ENCODE measurements at regions not wholly inside any gene's neighbourhood (a gene's known extent, or its start where the extent isn't known, plus 50 kb on each side); places are given as distances from the start of the nearest gene placed in this dataset.

GRCh38 chr1:172727275-172727857 is 68.5 kb downstream of the FASLG start:
- TF ChIP-seq EZH2 (IDR thresholded peaks at IDR 0.05; ENCODE audit: insufficient read depth, poor library complexity, severe bottlenecking) (no peak), EZH2phosphoT487 (IDR thresholded peaks at IDR 0.05; ENCODE audit: insufficient read depth, low read depth) (no peak)

Measured in GM23248 (cell line).